Endodermal cell (in vitro differentiated cells): ENCODE measurements at regions not wholly inside any gene's neighbourhood (a gene's known extent, or its start where the extent isn't known, plus 50 kb on each side); places are given as distances from the start of the nearest gene placed in this dataset.

Source experiments
- DNase-seq: peaks from one replicate; pipeline ENCODE4 v3.0.0-alpha.2; 2017
- H3K27ac ChIP-seq: 2 replicates; pipeline ENCODE4 v1.5.1; 2013; ENCODE audit warnings: mild to moderate bottlenecking, low read depth, low read length, moderate library complexity
- H3K27me3 ChIP-seq: 2 replicates; pipeline ENCODE4 v1.6.1; 2013; ENCODE audit warnings: mild to moderate bottlenecking, low read length, moderate library complexity; ENCODE audit not compliant: insufficient read depth, control insufficient read depth, poor library complexity, severe bottlenecking
- H3K36me3 ChIP-seq: 2 replicates; pipeline ENCODE4 v1.7.0; 2013; ENCODE audit warnings: mild to moderate bottlenecking, low read length, moderate library complexity; ENCODE audit not compliant: control insufficient read depth, insufficient read depth
- H3K4me1 ChIP-seq: one replicate; pipeline ENCODE4 v1.7.0; 2013; ENCODE audit warnings: low read length; ENCODE audit not compliant: control insufficient read depth, insufficient read depth
- H3K4me3 ChIP-seq: 2 replicates; pipeline ENCODE4 v1.5.1; 2013; ENCODE audit warnings: mild to moderate bottlenecking, low read length, moderate library complexity
- H3K9ac ChIP-seq: 2 replicates; pipeline ENCODE4 v1.6.1; 2013; ENCODE audit warnings: mild to moderate bottlenecking, low read length, moderate library complexity; ENCODE audit not compliant: poor library complexity, severe bottlenecking; ENCODE audit errors: extremely low read depth
- H3K9me3 ChIP-seq: 2 replicates; pipeline ENCODE4 v1.6.1; 2013; ENCODE audit warnings: mild to moderate bottlenecking, low read length, moderate library complexity; ENCODE audit not compliant: control insufficient read depth
- H3K27ac Mint-ChIP-seq: 2 replicates; pipeline ENCODE4 v1.8.0; 2020; ENCODE audit warnings: mixed read lengths
- H3K27me3 Mint-ChIP-seq: 2 replicates; pipeline ENCODE4 v1.8.0; 2021; ENCODE audit warnings: mild to moderate bottlenecking, mixed read lengths; ENCODE audit not compliant: insufficient read depth
- H3K36me3 Mint-ChIP-seq: 2 replicates; pipeline ENCODE4 v1.8.0; 2020; ENCODE audit warnings: low read depth, mixed read lengths
- H3K4me1 Mint-ChIP-seq: 2 replicates; pipeline ENCODE4 v1.8.0; 2020; ENCODE audit warnings: mixed read lengths
- H3K4me3 Mint-ChIP-seq: 2 replicates; pipeline ENCODE4 v1.8.0; 2020; ENCODE audit warnings: mild to moderate bottlenecking, moderate library complexity, mixed read lengths
- H3K9me3 Mint-ChIP-seq: 2 replicates; pipeline ENCODE4 v1.8.0; 2020; ENCODE audit warnings: mild to moderate bottlenecking, mixed read lengths
- CTCF ChIP-seq: fragments of 200-600 bp; sonication (generic); conservative IDR thresholded peaks from 2 replicates; pipeline ENCODE4 v1.5.0; 2021; ENCODE audit warnings: antibody characterized with exemption, mild to moderate bottlenecking
- WGBS, 2 experiments: methylation state at CpG; one replicate each; pipeline versions ENCODE4 v1.1.5 to v1.1.7; 2013; ENCODE audit warnings: missing lambda C conversion rate in 2 of 2, mixed read lengths in 1 of 2; ENCODE audit not compliant: insufficient coverage in 1 of 2, insufficient read length in 1 of 2; 5-methylcytosine and 5-hydroxymethylcytosine counted together

- peaks cover 6% of the 10 kb centered on the region for H3K9me3 Mint-ChIP-seq
- H3K27me3 Mint-ChIP-seq, result peaks cover 5% of the 10 kb centered on the region
- Histone ChIP-seq H3K36me3 (no peaks in the 10 kb centered on the region), H3K27me3 (no peaks in the 10 kb centered on the region), H3K9ac (no peak overlapping the region), H3K4me1 (no peaks in the 10 kb centered on the region), H3K9me3 (no peaks in the 10 kb centered on the region), H3K4me3 (no peak overlapping the region), H3K27ac (no peak overlapping the region)
- no peak for TF ChIP-seq CTCF
- H3K27ac Mint-ChIP-seq, result no peak overlapping the region
- no peak for DNase-seq
- no peak overlapping the region for H3K4me3 Mint-ChIP-seq
- H3K36me3 Mint-ChIP-seq, result no peaks in the 10 kb centered on the region
- no peaks in the 10 kb centered on the region for H3K4me1 Mint-ChIP-seq
- WGBS, 2 experiments, result 89 to 100% methylated on average over 1 of the region's 1 CpG
These were observed 91.2 kb downstream of the RCHY1 start for GRCh38 chr4:75422998-75423397.

GRCh38 chr4:75412746-75413145 is 101.5 kb downstream of the RCHY1 start:
- no peak for DNase-seq
- no peaks in the 10 kb centered on the region for H3K9me3 Mint-ChIP-seq
- H3K9ac ChIP-seq, result no peak overlapping the region
- H3K27ac ChIP-seq, result no peak overlapping the region
- H3K36me3 Mint-ChIP-seq, result no peaks in the 10 kb centered on the region
- H3K27me3 Mint-ChIP-seq, result peaks cover 6% of the 10 kb centered on the region
- H3K9me3 ChIP-seq, result no peaks in the 10 kb centered on the region
- H3K4me3 Mint-ChIP-seq, result no peak overlapping the region
- H3K27me3 ChIP-seq, result no peaks in the 10 kb centered on the region
- no peaks in the 10 kb centered on the region for H3K4me1 Mint-ChIP-seq
- H3K4me3 ChIP-seq, result no peak overlapping the region
- H3K27ac Mint-ChIP-seq, result no peak overlapping the region
- H3K4me1 ChIP-seq, result no peaks in the 10 kb centered on the region
- no peaks in the 10 kb centered on the region for H3K36me3 ChIP-seq
- TF ChIP-seq CTCF, result no peak
- 87 to 100% methylated on average over 2 of the region's 2 CpGs for WGBS, 2 experiments

GRCh38 chr4:75398501-75398900 is 115.7 kb downstream of the RCHY1 start:
- H3K27me3 Mint-ChIP-seq, result peaks cover 15% of the 10 kb centered on the region
- 73 to 100% methylated on average over 1 to 3 of the region's 4 CpGs for WGBS, 2 experiments
- no peak for DNase-seq
- Histone ChIP-seq H3K9me3 (no peaks in the 10 kb centered on the region), H3K4me1 (no peaks in the 10 kb centered on the region), H3K36me3 (no peaks in the 10 kb centered on the region), H3K27ac (no peak overlapping the region), H3K9ac (no peak overlapping the region), H3K4me3 (no peak overlapping the region), H3K27me3 (no peaks in the 10 kb centered on the region)
- no peaks in the 10 kb centered on the region for H3K36me3 Mint-ChIP-seq
- no peaks in the 10 kb centered on the region for H3K4me1 Mint-ChIP-seq
- H3K4me3 Mint-ChIP-seq, result no peak overlapping the region
- H3K9me3 Mint-ChIP-seq, result peaks cover 5% of the 10 kb centered on the region
- no peak overlapping the region for H3K27ac Mint-ChIP-seq
- no peak for TF ChIP-seq CTCF
